ENCODE measurements at regions not wholly inside any gene's neighbourhood (a gene's known extent, or its start where the extent isn't known, plus 50 kb on each side); places are given as distances from the start of the nearest gene placed in this dataset.
"Not testable (repeated sequence)": the region's sequence is repeated elsewhere in the genome, so short reads cannot be mapped to it uniquely, and the experiment has no call there.

DNA sequence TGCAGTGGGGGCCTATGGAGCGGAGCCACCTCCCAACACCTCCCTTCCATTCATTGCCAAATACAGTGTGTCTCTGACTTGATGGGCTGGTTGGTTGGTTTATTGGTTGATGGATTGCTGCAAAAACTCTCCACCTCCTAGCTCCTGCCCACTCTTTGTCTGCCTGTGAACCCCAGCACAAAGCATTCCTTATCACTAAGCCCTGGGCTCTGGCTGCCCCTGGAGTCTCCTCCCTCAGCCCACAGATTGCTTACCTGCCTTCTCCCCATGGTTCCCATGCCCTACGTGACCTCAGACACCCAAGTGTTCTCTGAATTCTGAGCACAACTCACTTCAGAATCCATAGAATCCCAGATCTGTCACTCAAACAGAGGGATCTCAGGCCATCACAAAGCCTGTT, 139.1 kb upstream of the TPM1 start:
- no peak for DNase-seq

DNA sequence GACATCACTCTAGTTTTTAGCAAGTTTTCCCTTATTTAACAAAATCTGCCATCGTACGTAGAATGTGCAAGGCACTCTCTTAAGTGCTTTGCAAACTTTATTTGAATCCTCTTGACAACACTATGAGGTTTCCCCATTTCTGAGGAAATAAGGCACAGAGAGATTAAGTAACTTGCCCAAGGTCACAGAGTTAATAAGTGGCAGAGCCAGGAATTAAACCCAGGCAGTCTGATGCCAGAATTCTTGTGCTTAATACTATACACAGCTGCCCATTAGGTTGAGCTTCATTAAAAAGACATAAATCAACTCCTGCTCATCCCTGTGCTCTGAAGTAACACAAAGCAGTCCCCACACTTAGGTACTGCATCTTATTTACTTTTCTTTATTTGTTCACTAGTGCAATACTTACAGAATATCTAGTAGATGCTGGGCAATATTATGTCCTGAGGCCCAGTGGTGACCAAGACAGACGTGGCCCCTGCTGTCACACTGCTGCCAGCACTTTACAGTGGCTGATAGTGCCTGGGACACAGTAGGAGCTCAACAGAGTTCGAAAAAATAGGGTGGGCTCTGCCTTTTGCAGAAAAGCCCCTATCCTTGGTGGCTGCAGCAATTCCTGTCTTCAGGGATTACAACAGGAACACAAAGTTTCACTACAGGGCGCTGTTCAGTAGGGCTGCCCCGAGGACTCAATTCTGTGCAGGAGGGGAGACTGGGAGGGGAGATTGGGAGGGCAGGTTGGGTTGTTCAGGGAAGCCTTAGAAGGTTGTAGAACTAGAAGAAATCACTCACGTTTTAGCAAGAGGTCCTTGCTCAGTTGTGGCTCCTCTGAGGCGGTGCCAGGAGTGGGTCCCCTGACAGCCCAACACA, 138.3 kb upstream of the TPM1 start:
- no peak for DNase-seq

DNA sequence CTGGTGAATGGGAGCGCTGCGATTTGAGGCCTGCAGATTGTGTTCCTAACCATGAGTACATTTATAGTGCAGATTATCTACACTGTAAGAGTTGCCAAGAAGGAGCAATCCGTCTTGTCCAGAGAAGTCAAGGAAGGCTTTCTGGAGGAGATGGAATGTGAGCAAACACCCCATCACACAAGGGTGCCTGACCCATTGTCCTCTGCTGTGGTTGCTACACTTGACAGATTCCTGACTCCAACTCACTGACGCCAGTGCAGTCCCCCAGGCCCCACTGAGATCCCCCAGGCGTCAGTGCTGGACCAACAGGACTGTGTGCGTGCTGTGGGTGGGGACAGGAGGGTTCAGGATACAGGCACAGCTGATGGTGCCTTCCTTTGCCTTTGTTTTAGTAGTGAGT, 135.9 kb upstream of the TPM1 start:
- no peak for DNase-seq

DNA sequence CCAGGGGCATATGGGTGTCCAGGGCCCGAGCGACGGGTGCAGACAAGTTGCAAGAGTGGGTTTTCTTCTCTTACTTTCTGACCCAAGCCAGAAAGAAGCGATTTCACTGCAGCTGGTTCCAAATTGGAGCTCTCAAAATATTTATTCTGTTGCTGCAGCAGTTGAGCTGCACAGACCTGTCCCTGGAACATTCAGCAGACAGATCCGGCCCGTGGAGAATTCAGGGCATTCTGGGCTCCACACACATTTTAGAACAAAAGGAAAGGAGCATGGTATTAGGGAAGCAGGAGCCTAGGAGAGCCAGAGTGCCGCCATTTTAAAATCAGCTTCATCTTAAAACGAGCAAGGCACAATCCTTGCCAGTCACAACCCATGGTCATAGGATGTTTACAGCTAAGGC, 135.3 kb upstream of the TPM1 start:
- no peak for DNase-seq

DNA sequence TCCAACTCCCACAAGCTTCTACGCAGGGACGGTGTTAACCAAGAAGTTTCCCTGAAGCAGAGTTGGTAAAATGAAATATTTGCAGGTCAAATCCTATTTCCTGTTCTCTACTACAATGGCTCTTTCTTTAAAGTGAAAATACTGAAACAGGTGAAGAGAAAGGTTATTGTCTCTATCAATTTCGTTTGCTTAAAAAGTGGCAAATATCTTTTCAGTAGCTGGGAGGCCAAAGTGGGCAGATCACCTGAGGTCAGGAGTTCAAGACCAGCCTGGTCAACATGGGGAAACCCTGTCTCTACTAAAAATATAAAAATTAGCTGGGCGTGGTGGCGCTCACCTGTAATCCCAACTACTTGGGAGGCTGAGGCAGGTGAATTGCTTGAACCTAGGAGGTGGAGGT, 134.2 kb upstream of the TPM1 start:
- not testable (repeated sequence) for DNase-seq

DNA sequence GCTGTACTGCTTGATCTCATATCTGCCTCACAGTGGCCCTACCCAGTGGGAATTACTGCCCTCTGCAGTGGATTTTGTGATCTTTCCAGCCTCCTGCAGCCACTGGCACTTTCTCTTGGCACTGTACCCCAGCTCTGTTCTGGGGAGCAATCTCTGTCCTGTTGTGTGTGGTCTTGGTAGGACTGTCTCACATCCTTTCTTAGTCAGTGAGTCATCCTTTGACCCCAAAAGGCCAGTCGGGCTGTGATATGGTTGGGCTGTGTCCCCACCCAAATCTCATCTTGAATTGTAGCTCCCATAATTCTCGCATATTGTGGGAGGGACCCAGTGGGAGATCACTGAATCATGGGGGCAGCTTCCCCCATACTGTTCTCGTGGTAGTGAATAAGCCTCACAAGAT, 133.3 kb upstream of the TPM1 start:
- DNase-seq: no peak

DNA sequence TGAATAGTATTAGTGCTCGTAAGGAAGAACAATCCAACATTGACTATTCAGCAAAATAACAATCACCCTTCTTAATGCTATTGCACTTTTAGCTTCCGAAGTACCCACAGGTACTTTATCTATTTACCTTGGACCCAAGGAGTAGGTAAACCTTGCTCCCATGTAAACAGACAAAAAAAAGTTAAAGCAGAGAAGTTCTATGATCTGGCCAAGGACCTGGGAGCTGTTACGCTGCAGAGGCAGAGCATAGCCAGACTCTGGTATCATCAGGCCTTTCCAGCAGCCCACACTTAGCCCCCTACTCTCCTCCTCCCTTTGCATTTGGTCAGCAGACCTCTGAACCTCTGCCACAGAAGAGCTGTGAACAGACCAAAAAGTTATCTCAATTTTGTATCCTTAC, 130.3 kb upstream of the TPM1 start:
- no peak for DNase-seq

DNA sequence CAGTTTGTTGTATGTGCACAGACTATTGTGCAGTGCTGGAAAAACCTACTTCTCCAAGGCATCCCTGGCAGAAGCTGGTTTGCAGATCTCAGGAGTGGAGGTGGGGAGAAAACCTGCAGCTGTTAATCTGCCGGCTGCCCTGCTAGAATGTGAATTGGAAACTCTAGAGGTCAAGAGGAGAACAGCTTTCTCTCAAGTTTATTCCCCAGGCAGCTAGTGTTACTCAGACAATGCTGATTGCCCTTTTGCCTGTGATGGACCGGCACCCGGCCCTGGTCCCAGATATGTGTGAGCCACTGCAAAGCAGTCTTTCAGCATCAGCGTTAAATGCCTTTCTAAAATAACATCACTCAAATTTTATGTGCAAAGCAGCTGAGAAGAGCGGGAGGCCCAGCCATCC, 129.7 kb upstream of the TPM1 start:
- DNase-seq: no peak

DNA sequence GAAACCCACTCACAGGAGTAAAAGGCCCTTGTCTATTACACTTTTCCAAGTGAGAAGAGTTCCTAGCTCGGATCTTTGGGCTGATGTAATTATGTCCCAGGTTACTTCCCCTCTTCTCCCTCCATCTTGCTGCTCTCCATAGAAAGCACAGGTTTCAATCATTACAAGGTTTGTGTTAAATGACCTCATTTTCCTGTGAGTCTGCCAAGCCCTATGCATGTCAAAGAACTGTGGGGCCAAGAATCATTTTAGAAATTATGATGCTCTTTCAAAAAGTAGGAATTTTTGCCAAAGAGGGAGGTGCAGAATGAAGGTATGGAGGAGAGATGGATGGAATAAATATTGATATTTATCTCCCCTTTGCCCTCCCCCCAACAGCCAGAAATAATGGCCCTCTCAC, 129.3 kb upstream of the TPM1 start:
- DNase-seq: no peak

DNA sequence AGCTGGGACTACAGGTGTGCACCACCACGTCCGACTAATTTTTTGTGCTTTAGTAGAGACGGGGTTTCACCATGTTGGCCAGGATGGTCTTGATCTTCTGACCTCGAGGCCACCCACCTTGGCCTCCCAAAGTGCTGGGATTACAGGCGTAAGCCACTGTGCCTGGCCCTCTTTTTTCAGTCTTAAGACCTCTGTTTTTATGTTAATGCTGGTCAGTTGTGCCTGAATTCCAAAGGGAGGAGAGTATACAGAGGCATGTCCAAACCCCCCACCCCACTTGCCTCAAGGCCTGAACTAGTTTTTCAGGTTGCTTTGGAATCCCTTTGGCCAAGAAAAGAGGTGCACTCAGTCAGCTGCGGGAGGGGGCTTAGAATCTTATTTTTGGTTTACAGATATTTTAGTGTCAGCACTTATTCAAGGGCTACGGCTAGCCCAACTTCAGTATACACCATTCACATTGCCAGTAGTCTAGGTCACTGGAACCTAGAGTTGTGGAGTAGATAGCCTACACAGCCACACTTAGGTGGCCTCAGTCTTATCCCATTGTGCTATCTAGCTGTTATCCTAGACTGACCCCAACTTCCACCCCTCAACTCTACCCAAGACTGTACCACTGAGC, 128.0 kb upstream of the TPM1 start:
- no peak for DNase-seq

DNA sequence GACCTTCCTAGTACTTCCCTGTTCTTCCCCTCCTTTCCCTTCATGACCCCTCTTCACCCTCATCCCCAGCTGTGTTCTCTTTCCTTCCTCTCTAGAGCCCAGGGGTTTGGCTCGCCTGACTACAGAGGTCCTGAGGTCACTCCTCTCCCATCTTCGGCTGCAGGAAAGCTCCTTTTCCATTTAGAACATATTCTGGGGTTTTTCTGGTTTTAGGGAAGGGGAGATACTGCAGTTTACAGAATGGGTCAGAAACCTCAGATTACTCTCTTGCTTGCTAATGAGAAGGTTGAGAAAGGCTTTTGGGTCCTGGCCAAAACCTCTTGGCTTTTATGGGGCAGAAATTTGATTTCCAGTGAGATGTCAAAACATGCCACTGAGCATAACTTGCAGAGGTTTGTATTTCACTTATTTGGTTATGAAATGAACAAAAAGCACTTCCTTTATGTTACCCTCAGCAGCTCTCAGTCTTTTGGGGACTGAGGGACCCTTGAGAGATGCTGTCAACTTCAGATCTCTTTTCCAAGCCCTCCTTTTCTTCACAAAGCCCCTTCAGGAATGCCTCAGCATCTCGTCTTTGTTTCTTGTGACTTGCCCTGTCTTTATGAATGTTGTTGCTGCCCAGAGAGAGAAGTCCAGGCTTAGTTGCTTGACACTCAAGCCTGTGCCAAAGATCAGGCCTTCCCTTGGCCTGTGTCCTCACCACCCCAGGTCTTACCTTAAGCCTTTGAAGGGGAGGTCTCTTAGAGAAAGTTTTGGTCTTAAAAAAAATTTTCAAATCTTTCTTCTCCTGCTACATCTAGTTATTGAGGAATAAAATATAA, 121.7 kb upstream of the TPM1 start:
- DNase-seq: no peak

DNA sequence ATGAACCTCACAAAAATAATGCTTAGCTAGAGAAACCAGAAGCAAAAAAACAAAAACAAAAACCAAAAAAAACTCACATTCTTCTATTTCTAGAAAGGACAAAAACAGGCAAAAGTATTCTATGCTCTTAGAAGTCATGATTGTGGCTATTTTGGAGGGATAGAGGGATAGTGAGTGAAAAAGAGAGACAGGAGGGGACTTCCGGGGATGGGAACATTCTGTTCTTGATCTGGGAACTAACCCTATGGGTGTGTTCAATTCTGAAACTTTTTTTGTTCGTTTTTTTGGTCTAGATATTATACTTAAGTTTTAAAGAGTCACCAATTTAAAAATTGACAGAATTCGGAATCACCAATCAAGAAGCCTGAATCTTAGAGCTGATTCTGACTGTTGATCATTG, 120.0 kb upstream of the TPM1 start:
- no peak for DNase-seq

DNA sequence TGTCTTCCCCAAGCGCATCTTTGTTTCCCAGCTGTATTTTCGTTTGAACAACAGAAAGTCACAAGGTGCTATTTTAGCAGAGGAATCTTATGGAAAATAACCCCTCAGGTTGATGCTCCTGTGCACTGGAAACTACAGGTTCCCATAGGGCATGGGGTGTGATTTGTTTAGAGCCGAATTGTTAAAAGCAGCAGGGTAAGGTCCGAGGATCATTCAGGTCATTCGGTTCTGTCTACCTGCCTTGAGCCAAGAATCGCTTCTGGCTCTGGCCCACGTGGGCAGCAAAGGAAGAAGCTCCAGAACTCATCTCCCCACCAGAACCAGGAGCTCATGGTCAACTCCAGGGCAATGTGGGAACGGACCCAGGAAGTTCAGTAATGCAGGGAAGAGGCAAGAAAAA, 116.7 kb upstream of the TPM1 start:
- DNase-seq: no peak

DNA sequence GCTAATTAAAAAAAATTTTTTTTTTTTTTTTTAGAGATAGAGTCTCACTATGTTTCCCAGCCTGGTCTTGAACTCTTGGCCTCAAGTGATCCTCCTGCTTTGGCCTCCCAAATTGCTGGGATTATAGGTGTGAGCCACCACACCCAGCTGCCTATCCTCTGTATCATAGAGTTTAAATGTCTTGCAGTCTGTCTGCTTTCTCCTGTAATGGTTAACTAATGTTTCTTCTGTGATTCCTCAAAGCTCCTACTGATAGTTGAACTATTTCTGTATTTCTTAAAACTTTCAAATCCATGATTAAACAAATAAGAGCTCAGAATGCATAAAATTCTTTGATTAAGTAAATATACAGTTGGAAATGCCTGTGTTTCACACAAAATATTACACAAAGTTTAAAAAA, 115.4 kb upstream of the TPM1 start:
- no peak for DNase-seq

DNA sequence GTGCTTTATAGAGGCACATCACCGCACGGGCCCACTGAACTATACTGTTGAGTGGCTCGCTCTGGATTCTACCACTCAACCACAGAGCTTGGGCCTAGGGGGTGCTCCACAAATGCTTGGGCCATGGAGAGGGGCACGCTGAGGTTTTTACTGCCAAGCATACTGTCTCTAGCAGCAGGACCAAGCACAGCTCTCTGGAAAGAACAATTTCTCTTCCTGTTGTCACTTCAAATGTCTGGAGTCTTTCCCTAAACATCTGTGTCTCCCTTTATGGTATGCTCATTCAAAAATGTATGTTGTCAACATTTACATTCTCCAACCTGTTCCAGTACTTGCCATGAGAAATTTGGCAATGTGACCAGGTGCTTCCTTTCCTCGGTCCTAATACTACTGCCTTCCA, 114.7 kb upstream of the TPM1 start:
- DNase-seq: no peak

DNA sequence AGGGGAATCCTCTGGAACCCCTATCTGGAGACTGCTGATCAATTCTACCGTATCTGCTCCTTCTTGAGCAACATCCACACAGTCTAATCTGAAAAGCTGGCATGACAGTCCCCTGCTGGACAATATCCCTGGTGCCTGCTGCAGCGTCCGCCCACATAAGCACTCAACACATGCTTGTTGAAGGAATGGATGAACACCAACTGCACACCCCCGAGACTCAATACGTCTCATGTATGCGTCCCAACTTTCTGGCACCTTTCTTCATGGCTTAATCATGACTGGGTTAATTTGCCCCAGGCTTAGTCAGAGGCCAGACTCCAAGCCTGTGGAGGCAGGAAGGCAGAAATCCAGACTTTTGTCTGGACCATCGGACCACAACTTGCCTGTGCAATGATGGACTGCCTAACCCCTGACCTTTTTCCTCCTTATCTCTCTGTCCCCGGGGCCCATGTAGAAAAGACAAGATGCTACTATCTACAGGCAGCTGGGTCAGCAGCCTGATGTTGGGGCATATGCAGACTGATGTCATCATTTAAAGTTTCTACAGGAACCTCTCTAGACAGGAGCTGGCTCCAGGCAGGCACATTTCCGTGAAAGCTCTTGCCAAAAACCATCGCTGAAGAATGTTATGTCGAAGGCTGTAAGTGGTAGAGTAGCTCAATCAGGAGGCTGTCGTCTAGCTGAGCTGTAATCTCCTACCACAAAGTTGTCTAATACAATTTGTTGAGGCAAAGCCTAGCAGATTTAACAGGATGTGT, 114.1 kb upstream of the TPM1 start:
- no peak for DNase-seq

DNA sequence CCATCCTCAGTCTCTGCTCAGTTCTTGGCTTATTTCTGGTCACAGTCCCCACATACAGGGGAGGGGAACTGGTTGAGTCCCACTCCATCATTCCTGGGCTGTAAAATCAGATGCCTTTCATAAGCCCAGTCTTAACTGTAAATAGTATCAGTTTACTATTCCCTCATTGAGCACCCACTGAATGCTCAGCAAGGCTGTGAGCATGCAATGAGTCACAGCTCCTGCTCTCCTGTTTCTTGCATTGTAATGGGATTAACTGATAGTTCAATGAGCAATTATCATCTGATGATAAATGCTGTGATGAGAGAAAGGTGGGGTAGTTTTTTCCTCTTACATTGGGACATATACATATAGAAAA, 113.6 kb upstream of the TPM1 start:
- no peak for DNase-seq

DNA sequence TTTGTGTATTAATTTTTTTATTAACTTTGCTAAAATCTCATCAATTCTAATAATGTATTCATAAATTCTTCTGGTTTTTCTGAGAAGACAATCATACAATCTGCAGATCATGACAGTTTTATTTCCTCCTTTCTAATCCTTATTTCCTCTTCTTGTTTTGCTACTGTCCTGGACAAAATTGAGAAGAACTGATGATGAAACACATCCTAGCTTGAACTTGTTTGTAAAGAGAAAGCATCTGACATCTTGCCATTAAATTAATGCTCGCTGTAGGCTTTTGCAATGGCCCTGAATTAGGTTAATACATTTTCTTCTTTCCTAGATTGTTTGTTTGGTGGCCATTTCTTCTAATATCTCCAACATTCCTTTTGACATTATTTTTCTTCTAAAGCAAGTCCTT, 110.9 kb upstream of the TPM1 start:
- DNase-seq: no peak

DNA sequence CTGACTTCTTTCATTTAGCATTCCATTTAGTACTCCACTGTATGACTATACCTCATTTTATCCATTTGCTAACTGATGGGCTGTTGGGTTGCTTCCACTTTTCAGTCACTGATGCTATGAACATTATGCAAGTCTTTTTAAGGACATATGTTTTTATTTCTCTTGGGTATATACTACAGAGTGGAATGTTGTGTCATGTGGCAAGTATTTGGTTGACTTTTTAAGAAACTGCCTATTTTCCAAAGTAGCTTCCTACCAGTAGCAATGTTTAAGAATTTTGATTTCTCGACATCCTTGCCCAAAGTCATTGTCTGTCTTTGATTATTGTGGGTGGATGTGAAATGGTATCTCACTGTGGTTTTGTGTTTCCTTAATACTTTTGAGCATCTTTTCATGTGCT, 110.1 kb upstream of the TPM1 start:
- DNase-seq: no peak

DNA sequence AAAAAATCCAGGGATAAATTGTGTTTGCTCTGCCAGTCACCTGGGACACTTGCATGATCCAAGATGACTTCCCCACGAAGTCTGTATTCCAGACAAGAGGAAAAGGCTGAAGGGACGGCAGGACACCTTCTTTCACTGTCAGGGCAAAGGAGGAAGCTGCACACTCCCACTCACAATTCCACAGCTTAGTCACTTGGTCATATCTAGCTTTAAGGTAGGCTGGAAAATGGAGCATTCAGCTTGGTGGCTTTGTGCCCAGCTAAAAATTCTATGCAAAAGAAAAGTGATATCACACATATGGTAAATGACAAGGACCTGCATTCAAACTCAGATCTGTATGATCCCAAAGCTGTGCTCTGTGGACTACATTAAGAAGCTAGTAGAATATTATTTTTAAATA, 109.2 kb upstream of the TPM1 start:
- DNase-seq: no peak

DNA sequence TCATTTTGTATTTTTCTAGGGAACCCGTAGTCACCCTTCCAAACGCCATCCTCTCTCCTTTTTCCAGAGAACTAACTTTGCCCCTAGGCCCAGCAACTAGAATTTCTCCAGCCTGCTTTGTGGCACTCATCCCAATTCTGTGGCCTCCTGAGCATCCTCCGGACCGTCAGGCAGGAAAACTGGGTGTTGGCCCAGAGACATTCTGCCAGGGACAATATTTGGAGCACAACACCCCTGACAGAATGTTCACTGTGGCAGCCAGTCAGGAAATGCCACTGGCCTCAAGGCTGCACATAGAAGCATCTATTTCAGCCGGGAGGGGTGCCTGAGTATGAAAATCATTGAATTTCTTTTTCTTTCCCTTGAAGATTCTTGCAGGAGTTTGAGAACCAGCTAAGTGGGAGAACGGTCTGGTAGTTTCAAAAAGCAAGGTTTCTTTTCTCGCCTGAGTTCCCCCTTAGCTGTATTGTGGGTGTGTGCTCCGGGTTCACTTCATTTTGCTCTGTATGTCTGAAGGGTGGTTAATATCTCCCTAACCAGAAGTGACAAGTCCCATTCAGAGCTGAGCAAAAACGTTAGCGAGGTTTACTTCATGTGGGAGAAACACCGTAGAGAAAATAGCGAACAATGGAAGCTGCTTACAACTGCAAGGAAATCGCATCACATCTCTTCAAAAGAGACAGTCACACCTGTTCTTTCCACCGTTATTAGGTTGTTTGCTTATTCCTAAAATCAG, 108.1 kb upstream of the TPM1 start:
- DNase-seq: no peak

DNA sequence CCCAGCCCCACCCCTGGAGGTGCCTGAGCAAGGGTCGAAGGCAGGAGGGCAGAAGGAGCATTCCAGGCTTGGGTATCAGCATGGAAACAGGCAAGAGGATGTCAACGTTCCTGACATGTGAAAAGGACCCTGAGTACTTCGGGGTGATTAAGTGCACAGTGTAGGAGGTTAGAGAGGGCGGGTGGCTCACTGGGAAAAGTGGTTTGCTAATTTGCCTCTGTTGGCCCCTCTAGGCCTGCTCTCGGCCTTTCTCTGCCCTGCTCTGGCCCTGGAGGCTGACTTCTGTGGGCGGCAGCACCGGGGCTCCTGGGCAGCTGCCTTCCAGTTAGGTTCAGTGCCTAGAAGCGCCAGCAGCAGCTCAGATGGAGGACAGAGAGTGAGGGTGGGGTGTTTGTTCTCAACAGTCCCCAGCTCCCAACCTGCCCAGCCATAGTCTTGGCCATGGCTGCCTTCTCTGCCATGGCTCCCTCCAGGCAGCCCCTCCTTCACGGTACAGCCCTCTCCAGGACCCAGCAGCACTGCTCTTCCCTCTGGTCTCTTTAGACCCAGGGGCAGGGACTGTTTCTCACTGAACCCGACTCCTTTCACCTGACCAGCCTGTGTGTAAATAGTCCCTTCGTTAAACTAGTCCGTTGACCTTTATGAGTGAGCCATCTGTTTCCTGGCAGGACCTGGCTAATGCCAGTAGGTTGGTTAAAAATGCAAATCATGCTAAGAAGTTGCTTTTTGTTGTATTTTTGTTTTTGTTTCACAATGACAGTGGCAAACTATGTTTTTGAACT, 107.1 kb upstream of the TPM1 start:
- DNase-seq: no peak

All from NCI-H345 (cell line).